ENCODE measurements at regions not wholly inside any gene's neighbourhood (a gene's known extent, or its start where the extent isn't known, plus 50 kb on each side); places are given as distances from the start of the nearest gene placed in this dataset.
"Not testable (repeated sequence)": the region's sequence is repeated elsewhere in the genome, so short reads cannot be mapped to it uniquely, and the experiment has no call there.

DNA sequence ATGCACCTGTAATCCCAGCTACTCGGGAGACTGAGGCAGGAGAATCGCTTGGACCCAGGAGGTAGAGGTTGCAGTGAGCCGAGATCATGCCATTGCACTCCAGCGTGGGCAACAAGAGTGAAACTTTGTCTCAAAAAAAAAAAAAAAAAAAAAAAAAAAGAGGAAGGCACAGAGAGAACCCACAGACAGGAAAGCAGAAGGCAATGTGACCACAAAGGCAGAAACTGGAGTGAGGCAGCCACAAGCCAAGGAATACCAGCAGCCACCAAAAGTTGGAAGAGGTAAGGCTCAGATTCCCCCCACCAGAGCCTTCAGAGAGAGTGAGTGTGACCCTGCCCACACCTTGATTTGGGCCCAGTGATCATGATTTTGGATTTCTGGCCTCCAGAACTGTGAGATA is 54.7 kb upstream of the E2F3 start:
- H3K4me1 ChIP-seq (ENCODE audit: control insufficient read depth, insufficient read depth, low read length); DNase-seq; H3K9me3 ChIP-seq (ENCODE audit: control insufficient read depth, low read length); intact Hi-C loops (cut with DNase I); H3K4me3 ChIP-seq (ENCODE audit: low read length); H3K27ac ChIP-seq (ENCODE audit: low read length); ATAC-seq; H3K27me3 ChIP-seq (ENCODE audit: control insufficient read depth, insufficient read depth): not testable (repeated sequence)
- 91% methylated on average over 4 of the region's 4 CpGs for WGBS

DNA sequence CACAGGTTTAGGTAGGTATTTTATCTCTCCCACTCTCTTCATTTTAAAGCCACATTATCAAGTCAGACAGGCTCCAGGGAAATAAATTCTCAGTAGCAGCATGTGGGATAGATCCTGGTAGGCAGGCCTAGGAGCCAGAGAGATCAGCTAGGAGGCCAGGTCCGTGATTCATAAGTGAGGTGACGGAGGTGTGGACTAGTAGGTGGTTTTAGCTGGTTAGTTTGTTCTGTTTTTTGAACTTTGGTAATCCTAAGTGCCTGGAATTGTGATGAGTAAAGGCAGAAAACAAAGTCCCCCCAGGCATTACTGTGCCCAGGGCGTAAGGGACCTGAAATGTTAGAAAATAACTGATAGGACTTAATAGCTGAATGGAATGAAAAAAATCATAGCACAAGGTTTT is 53.6 kb upstream of the E2F3 start:
- H3K27me3 ChIP-seq (ENCODE audit: control insufficient read depth, insufficient read depth), result no peaks in the 10 kb centered on the region
- H3K4me1 ChIP-seq (ENCODE audit: control insufficient read depth, insufficient read depth, low read length), result no peaks in the 10 kb centered on the region
- DNase-seq (no peak), ATAC-seq (no peak)
- H3K4me3 ChIP-seq (ENCODE audit: low read length), result no peak overlapping the region
- H3K27ac ChIP-seq (ENCODE audit: low read length), result no peak overlapping the region
- 87% methylated on average over 3 of the region's 3 CpGs for WGBS
- peaks cover under 1% of the 10 kb centered on the region for H3K9me3 ChIP-seq (ENCODE audit: control insufficient read depth, low read length)
- intact Hi-C loops (cut with DNase I), result no loop called here

DNA sequence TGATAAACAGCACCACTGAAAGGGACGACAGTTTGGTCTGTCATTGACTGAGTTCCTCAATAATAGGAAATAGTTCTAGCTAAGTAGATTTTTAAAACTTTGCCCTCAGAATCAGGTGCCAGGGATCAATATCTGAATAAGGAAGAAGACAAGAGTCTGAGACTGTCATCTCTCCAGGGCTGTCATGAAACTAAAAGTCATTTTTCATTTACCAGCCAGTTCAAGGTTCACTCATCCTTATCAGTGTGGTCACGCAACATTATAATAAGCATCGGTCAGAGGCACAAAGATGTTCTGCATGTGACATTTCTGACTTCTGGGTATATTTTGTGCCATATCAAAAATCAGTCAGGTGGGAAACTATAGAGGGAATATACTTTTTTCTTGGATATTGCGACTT is 52.5 kb upstream of the E2F3 start:
- WGBS, result 71% methylated on average over 4 of the region's 4 CpGs
- intact Hi-C loops (cut with DNase I), result no loop called here

DNA sequence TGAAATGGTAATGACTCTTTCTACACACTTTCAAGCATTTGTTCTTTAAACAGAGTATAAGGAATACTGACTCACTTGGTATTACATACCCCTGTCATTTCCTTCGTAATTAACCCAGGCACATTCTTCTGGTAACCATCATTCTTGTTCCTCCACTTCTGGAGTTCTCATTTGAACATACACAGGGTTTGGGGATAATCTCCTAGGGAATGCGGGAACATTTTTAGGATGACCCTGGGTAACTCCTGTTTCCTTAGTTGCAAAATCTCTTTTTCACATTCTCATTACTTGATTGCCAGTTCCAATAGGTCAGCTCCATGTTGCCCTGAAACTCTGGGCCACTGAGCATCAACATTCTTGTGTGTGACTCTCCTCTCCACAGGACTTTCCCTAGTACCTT is 51.5 kb upstream of the E2F3 start:
- peaks cover 1% of the 10 kb centered on the region for H3K9me3 ChIP-seq (ENCODE audit: control insufficient read depth, low read length)
- WGBS, result 75% methylated on average over 2 of the region's 2 CpGs
- no peak for DNase-seq
- H3K27me3 ChIP-seq (ENCODE audit: control insufficient read depth, insufficient read depth), result no peaks in the 10 kb centered on the region
- intact Hi-C loops (cut with DNase I), result no loop called here
- H3K4me1 ChIP-seq (ENCODE audit: control insufficient read depth, insufficient read depth, low read length), result no peaks in the 10 kb centered on the region
- H3K4me3 ChIP-seq (ENCODE audit: low read length), result no peak overlapping the region
- ATAC-seq, result no peak
- no peak overlapping the region for H3K27ac ChIP-seq (ENCODE audit: low read length)

More for the DNA sequence above, 52.5 kb upstream of the E2F3 start:
- DNase-seq (no peak), ATAC-seq (no peak)
- Histone ChIP-seq H3K4me3 (ENCODE audit: low read length) (no peak overlapping the region), H3K9me3 (ENCODE audit: control insufficient read depth, low read length) (peaks cover 1% of the 10 kb centered on the region), H3K4me1 (ENCODE audit: control insufficient read depth, insufficient read depth, low read length) (no peaks in the 10 kb centered on the region), H3K27ac (ENCODE audit: low read length) (no peak overlapping the region), H3K27me3 (ENCODE audit: control insufficient read depth, insufficient read depth) (no peaks in the 10 kb centered on the region)

DNA sequence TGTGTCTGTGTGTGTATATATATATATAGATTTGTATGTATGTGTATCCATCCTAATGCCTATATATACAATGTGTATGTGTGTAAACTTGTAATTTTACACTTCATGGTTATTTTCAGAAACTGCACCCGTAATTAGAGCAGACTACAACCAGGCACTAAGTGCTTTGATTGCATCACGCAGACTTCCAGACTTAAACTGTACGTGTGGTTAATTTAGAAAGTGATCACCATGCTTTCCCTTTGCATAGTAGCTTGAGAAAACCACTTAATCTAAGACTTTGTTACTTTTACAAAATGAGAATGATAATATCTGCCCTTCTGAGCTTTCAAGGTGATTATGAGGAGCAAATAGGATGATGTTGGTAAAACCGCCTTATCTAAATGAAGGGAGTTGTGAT is 50.1 kb upstream of the E2F3 start:
- Histone ChIP-seq H3K4me3 (ENCODE audit: low read length) (no peak overlapping the region), H3K4me1 (ENCODE audit: control insufficient read depth, insufficient read depth, low read length) (no peaks in the 10 kb centered on the region), H3K27ac (ENCODE audit: low read length) (no peak overlapping the region), H3K9me3 (ENCODE audit: control insufficient read depth, low read length) (peaks cover 1% of the 10 kb centered on the region), H3K27me3 (ENCODE audit: control insufficient read depth, insufficient read depth) (no peaks in the 10 kb centered on the region)
- ATAC-seq, result no peak
- DNase-seq, result no peak
- WGBS, result 79% methylated on average over 4 of the region's 4 CpGs
- intact Hi-C loops (cut with DNase I), result no loop called here

All from right cardiac atrium (tissue), 5 donors.